Endothelial cell of umbilical vein (primary cell): ENCODE measurements at regions not wholly inside any gene's neighbourhood (a gene's known extent, or its start where the extent isn't known, plus 50 kb on each side); places are given as distances from the start of the nearest gene placed in this dataset.

Source experiments
- TF ChIP-seq, protein P1 (sequence below): IDR thresholded peaks from 2 replicates; pipeline ENCODE4 v1.6.1; 2011; ENCODE audit not compliant: insufficient read depth, insufficient read length
- TF ChIP-seq, protein P2 (sequence below), 2 donors: IDR thresholded peaks; 1 replicate in 1 of 2; 2 replicates in 1 of 2; pipeline ENCODE4 v1.5.1; 2011; ENCODE audit warnings: low read length in 2 of 2, mild to moderate bottlenecking in 2 of 2, moderate library complexity in 2 of 2, control low read depth in 1 of 2, inconsistent platforms in 1 of 2, low read depth in 1 of 2; ENCODE audit not compliant: insufficient read depth in 1 of 2; ENCODE audit errors: extremely low read depth in 1 of 2

DNA sequence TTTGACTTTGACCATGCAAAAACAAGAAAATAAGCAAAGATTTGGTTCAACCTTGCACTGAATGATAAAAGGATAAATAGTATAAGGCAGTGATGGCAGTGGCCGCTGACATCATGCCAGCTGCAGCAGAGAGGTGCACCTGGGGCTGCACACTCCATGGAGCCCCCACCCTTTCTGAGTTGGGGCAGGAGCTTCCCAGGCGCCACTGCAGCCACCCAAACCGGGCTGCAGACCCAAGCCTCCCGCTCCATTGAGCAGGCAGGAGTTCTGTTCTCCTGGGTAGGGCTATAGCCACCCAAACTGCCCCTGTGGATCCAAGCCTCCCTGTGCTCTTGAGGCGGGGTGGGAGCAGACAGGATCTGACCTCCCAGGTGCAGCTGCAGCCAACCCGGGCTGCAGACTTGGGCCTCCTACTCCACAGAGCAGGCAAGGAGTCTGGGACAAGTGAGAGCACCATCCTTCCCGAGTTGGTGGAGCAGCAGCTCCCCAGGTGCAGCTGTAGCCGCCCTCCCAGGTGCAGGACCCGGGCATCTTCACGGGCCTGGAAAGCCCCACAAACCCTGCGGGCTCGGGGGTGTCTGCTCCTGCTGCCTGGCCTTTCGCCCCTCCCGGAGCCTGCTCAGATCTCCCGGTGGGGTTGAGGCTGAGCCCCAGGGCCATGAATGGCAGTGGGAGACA, 537.9 kb downstream of the TENT5A start:
- TF ChIP-seq, protein P1, sequence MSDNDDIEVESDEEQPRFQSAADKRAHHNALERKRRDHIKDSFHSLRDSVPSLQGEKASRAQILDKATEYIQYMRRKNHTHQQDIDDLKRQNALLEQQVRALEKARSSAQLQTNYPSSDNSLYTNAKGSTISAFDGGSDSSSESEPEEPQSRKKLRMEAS, result no peak
- TF ChIP-seq, protein P2, sequence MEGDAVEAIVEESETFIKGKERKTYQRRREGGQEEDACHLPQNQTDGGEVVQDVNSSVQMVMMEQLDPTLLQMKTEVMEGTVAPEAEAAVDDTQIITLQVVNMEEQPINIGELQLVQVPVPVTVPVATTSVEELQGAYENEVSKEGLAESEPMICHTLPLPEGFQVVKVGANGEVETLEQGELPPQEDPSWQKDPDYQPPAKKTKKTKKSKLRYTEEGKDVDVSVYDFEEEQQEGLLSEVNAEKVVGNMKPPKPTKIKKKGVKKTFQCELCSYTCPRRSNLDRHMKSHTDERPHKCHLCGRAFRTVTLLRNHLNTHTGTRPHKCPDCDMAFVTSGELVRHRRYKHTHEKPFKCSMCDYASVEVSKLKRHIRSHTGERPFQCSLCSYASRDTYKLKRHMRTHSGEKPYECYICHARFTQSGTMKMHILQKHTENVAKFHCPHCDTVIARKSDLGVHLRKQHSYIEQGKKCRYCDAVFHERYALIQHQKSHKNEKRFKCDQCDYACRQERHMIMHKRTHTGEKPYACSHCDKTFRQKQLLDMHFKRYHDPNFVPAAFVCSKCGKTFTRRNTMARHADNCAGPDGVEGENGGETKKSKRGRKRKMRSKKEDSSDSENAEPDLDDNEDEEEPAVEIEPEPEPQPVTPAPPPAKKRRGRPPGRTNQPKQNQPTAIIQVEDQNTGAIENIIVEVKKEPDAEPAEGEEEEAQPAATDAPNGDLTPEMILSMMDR (IDR thresholded peaks at IDR 0.05; ENCODE audit: extremely low read depth in 1 of 2, insufficient read depth in 1 of 2, low read depth in 1 of 2, low read length in 2 of 2), result no peak
